CMK (cell line): ENCODE measurements at regions not wholly inside any gene's neighbourhood (a gene's known extent, or its start where the extent isn't known, plus 50 kb on each side); places are given as distances from the start of the nearest gene placed in this dataset.
"Not testable (repeated sequence)": the region's sequence is repeated elsewhere in the genome, so short reads cannot be mapped to it uniquely, and the experiment has no call there.

Source experiments
- DNase-seq: peaks from one replicate; pipeline ENCODE4 v3.0.0-alpha.2; 2010; ENCODE audit warnings: low read depth

- DNase-seq, result no peak
Observed at GRCh38 chr1:195200772-195201171, 1407.5 kb downstream of the KCNT2 start.

- DNase-seq, result no peak
Observed at GRCh38 chr1:195197116-195197515, 1411.1 kb downstream of the KCNT2 start.

- no peak for DNase-seq
Observed at GRCh38 chr1:195195423-195196057, 1412.7 kb downstream of the KCNT2 start.

GRCh38 chr1:195193134-195193533, 1415.1 kb downstream of the KCNT2 start:
- DNase-seq, result no peak

- no peak for DNase-seq
Observed at GRCh38 chr1:195188821-195189220, 1419.4 kb downstream of the KCNT2 start.

GRCh38 chr1:195186544-195186943, 1421.7 kb downstream of the KCNT2 start:
- DNase-seq, result no peak

- no peak for DNase-seq
Observed at GRCh38 chr1:195185736-195186135, 1422.5 kb downstream of the KCNT2 start.

- no peak for DNase-seq
Observed at GRCh38 chr1:195185321-195185720, 1422.9 kb downstream of the KCNT2 start.

GRCh38 chr1:195173753-195174152, 1434.5 kb downstream of the KCNT2 start:
- DNase-seq, result no peak

- DNase-seq, result not testable (repeated sequence)
Observed at GRCh38 chr1:195159795-195160194, 1448.4 kb downstream of the KCNT2 start.

GRCh38 chr1:195158091-195158490, 1450.1 kb downstream of the KCNT2 start:
- DNase-seq, result no peak

GRCh38 chr1:195153107-195153506, 1455.1 kb downstream of the KCNT2 start:
- DNase-seq, result no peak

GRCh38 chr1:195150768-195151167, 1457.5 kb downstream of the KCNT2 start:
- no peak for DNase-seq

GRCh38 chr1:195141294-195141693, 1466.9 kb downstream of the KCNT2 start:
- DNase-seq, result no peak

- DNase-seq, result no peak
Observed at GRCh38 chr1:195130598-195130997, 1477.6 kb downstream of the KCNT2 start.

- no peak for DNase-seq
Observed at GRCh38 chr1:195122497-195122896, 1485.7 kb downstream of the KCNT2 start.

- no peak for DNase-seq
Observed at GRCh38 chr1:195113471-195113870, 1494.8 kb downstream of the KCNT2 start.

GRCh38 chr1:195105773-195106172, 1502.5 kb downstream of the KCNT2 start:
- no peak for DNase-seq

- no peak for DNase-seq
Observed at GRCh38 chr1:195105281-195105680, 1503.0 kb downstream of the KCNT2 start.

GRCh38 chr1:195097316-195097715, 1510.9 kb downstream of the KCNT2 start:
- DNase-seq, result no peak

- no peak for DNase-seq
Observed at GRCh38 chr1:195096051-195096521, 1512.2 kb downstream of the KCNT2 start.

GRCh38 chr1:195085196-195085595, 1523.0 kb downstream of the KCNT2 start:
- no peak for DNase-seq

- DNase-seq, result no peak
Observed at GRCh38 chr1:195082183-195082582, 1526.1 kb downstream of the KCNT2 start.

GRCh38 chr1:195076682-195077081, 1531.6 kb downstream of the KCNT2 start:
- no peak for DNase-seq
